PC-3 (cell line): ENCODE measurements at regions not wholly inside any gene's neighbourhood (a gene's known extent, or its start where the extent isn't known, plus 50 kb on each side); places are given as distances from the start of the nearest gene placed in this dataset.

Experiments
- CTCF ChIP-seq: fragments of 300-600 bp; sonication (generic); conservative IDR thresholded peaks from 2 replicates; pipeline ENCODE4 v1.5.1; 2017; ENCODE audit warnings: antibody characterized with exemption, low read depth, mild to moderate bottlenecking, low read length
- EZH2 ChIP-seq: fragments of 300-600 bp; sonication (generic); IDR thresholded peaks from one replicate; pipeline ENCODE4 v1.6.1; 2017; ENCODE audit warnings: antibody characterized with exemption, mild to moderate bottlenecking, low read length; ENCODE audit not compliant: unreplicated experiment

GRCh38 chr12:87464565-87464964 lies 564.6 kb downstream of the C12orf50 start:
- TF ChIP-seq EZH2 (no peak), CTCF (no peak)
